MCF 10A (cell line): ENCODE measurements at regions not wholly inside any gene's neighbourhood (a gene's known extent, or its start where the extent isn't known, plus 50 kb on each side); places are given as distances from the start of the nearest gene placed in this dataset.

ENCODE experiments used
- BruUV-seq: library from RNA; stranded (reverse); fragments of 400-500 nt; replicated peaks from 2 replicates; lab custom pipeline; 2021; lab: Mats Ljungman, UMichigan
- CTCF ChIA-PET: fragments of 300-600 bp; sonication (Branson Sonifier 250); formaldehyde crosslinking; extraction: SDS; loops from one replicate; lab custom pipeline; 2021; ENCODE audit warnings: antibody characterized with exemption, inconsistent platforms; lab: Yijun Ruan, JAX
- POLR2A ChIA-PET: fragments of 300-600, 350-650 bp; sonication (Branson Sonifier 250); formaldehyde crosslinking; extraction: SDS; loops from one replicate; lab custom pipeline; 2020; ENCODE audit warnings: antibody characterized with exemption, inconsistent platforms; lab: Yijun Ruan, JAX
- DNase-seq: peaks from one replicate; pipeline ENCODE4 v3.0.0-alpha.2; 2018; ENCODE audit not compliant: unreplicated experiment
- H3K27ac Mint-ChIP-seq: one replicate; pipeline ENCODE4 v1.8.0; 2022; ENCODE audit warnings: mild to moderate bottlenecking, low read depth, mixed read lengths; ENCODE audit not compliant: unreplicated experiment
- H3K27me3 Mint-ChIP-seq: one replicate; pipeline ENCODE4 v1.8.0; 2022; ENCODE audit warnings: mixed read lengths; ENCODE audit not compliant: insufficient read depth, unreplicated experiment
- H3K36me3 Mint-ChIP-seq: one replicate; pipeline ENCODE4 v1.8.0; 2022; ENCODE audit warnings: mild to moderate bottlenecking, moderate library complexity, mixed read lengths; ENCODE audit not compliant: insufficient read depth, unreplicated experiment
- H3K4me1 Mint-ChIP-seq: one replicate; pipeline ENCODE4 v1.8.0; 2022; ENCODE audit warnings: mixed read lengths; ENCODE audit not compliant: insufficient read depth, unreplicated experiment
- H3K4me3 Mint-ChIP-seq: one replicate; pipeline ENCODE4 v1.8.0; 2022; ENCODE audit warnings: mild to moderate bottlenecking, moderate library complexity, mixed read lengths; ENCODE audit not compliant: unreplicated experiment
- H3K9me3 Mint-ChIP-seq: one replicate; pipeline ENCODE4 v1.8.0; 2022; ENCODE audit warnings: mixed read lengths; ENCODE audit not compliant: unreplicated experiment
- intact Hi-C: fragments of 100-400 bp; cut with micrococcal nuclease; formaldehyde crosslinking; loops from 2 replicates; pipeline ENCODE4 v1.14.1; 2022
- TF ChIP-seq, protein P1 (sequence below): fragments of 200-600 bp; IDR thresholded peaks from one replicate; pipeline ENCODE4 v1.8.0; 2022; ENCODE audit warnings: antibody characterized with exemption, mild to moderate bottlenecking; ENCODE audit not compliant: unreplicated experiment

DNA sequence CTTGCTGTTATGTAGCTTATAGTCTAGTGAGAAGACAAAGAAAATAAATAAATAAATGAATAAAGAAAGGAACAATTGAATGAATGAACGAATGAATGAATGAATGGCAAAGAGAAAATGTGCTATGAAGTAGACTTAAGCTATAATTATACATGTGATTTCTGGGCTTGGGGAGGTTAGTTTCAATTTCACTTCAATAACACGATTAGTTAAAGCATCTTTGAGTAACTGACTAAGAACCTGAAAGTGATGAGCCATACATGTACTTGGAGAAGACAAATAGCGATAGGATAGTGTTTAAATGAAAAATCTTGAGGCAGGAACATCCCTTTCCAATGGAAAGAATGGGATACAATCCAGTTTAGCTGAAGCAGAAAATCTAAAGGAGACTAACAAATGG lies 593.1 kb upstream of the LRRTM4 start:
- Mint-ChIP-seq H3K9me3 (peaks cover 18% of the 10 kb centered on the region), H3K36me3 (peaks cover 10% of the 10 kb centered on the region), H3K27me3 (no peaks in the 10 kb centered on the region), H3K4me1 (no peaks in the 10 kb centered on the region), H3K4me3 (no peak overlapping the region), H3K27ac (no peak overlapping the region)
- POLR2A ChIA-PET = no interaction called here
- TF ChIP-seq, protein P1, sequence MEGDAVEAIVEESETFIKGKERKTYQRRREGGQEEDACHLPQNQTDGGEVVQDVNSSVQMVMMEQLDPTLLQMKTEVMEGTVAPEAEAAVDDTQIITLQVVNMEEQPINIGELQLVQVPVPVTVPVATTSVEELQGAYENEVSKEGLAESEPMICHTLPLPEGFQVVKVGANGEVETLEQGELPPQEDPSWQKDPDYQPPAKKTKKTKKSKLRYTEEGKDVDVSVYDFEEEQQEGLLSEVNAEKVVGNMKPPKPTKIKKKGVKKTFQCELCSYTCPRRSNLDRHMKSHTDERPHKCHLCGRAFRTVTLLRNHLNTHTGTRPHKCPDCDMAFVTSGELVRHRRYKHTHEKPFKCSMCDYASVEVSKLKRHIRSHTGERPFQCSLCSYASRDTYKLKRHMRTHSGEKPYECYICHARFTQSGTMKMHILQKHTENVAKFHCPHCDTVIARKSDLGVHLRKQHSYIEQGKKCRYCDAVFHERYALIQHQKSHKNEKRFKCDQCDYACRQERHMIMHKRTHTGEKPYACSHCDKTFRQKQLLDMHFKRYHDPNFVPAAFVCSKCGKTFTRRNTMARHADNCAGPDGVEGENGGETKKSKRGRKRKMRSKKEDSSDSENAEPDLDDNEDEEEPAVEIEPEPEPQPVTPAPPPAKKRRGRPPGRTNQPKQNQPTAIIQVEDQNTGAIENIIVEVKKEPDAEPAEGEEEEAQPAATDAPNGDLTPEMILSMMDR = no peak
- BruUV-seq = no TSS peak
- no peak for DNase-seq
- intact Hi-C loops = no loop called here
- CTCF ChIA-PET = no interaction called here

- no TSS peak for BruUV-seq
- intact Hi-C loops = no loop called here
- no peak overlapping the region for H3K4me3 Mint-ChIP-seq
- H3K27me3 Mint-ChIP-seq = no peaks in the 10 kb centered on the region
- H3K36me3 Mint-ChIP-seq = peaks cover 10% of the 10 kb centered on the region
- ChIA-PET CTCF (no interaction called here), POLR2A (no interaction called here)
- no peaks in the 10 kb centered on the region for H3K4me1 Mint-ChIP-seq
- H3K9me3 Mint-ChIP-seq = peaks cover 18% of the 10 kb centered on the region
- TF ChIP-seq, protein P1 = no peak
- H3K27ac Mint-ChIP-seq = no peak overlapping the region
- no peak for DNase-seq
These were observed 595.9 kb upstream of the LRRTM4 start for GRCh38 chr2:78118037-78118436.

GRCh38 chr2:78120275-78120674 lies 598.1 kb upstream of the LRRTM4 start:
- no peak for DNase-seq
- ChIA-PET CTCF (no interaction called here), POLR2A (no interaction called here)
- peaks cover 10% of the 10 kb centered on the region for H3K36me3 Mint-ChIP-seq
- no peaks in the 10 kb centered on the region for H3K4me1 Mint-ChIP-seq
- BruUV-seq = no TSS peak
- no peak overlapping the region for H3K27ac Mint-ChIP-seq
- H3K4me3 Mint-ChIP-seq = no peak overlapping the region
- TF ChIP-seq, protein P1 = no peak
- H3K27me3 Mint-ChIP-seq = no peaks in the 10 kb centered on the region
- H3K9me3 Mint-ChIP-seq = peaks cover 18% of the 10 kb centered on the region
- intact Hi-C loops = no loop called here

- Mint-ChIP-seq H3K4me3 (no peak overlapping the region), H3K27ac (no peak overlapping the region), H3K9me3 (peaks cover 7% of the 10 kb centered on the region), H3K36me3 (no peaks in the 10 kb centered on the region), H3K4me1 (no peaks in the 10 kb centered on the region), H3K27me3 (no peaks in the 10 kb centered on the region)
- TF ChIP-seq, protein P1 = no peak
- CTCF ChIA-PET = no interaction called here
- DNase-seq = no peak
- no TSS peak for BruUV-seq
- intact Hi-C loops = no loop called here
- POLR2A ChIA-PET = no interaction called here
These were observed 602.9 kb upstream of the LRRTM4 start for GRCh38 chr2:78125042-78125441.
